K562 (cell line): ENCODE measurements at regions not wholly inside any gene's neighbourhood (a gene's known extent, or its start where the extent isn't known, plus 50 kb on each side); places are given as distances from the start of the nearest gene placed in this dataset.
"Not testable (repeated sequence)": the region's sequence is repeated elsewhere in the genome, so short reads cannot be mapped to it uniquely, and the experiment has no call there.

ENCODE experiments used
- CEBPB ChIP-seq: fragments of 450-650 bp; IDR thresholded peaks from 2 replicates; pipeline ENCODE4 v1.6.1; 2016; ENCODE audit warnings: missing genetic modification characterization, missing compliant biosample characterization
- EZH2 ChIP-seq: IDR thresholded peaks from 2 replicates; pipeline ENCODE4 v1.6.1; 2012; ENCODE audit warnings: low read depth, mild to moderate bottlenecking, inconsistent platforms, low read length, borderline replicate concordance
- GABPA ChIP-seq: fragments of 200-800 bp; sonication (Bioruptor generic); conservative IDR thresholded peaks from 2 replicates; pipeline ENCODE4 v1.6.1; 2016; ENCODE audit warnings: low read depth, missing genetic modification characterization, missing compliant biosample characterization
- GTF2F1 ChIP-seq: IDR thresholded peaks from 2 replicates; pipeline ENCODE4 v1.6.1; 2011; ENCODE audit warnings: low read depth, low read length, improper control_type of control experiment
- IRF2 ChIP-seq: sonication (generic); formaldehyde crosslinking; IDR thresholded peaks from 2 replicates; pipeline ENCODE4 v1.8.1; 2022; ENCODE audit warnings: mild to moderate bottlenecking, missing genetic modification reagents
- PRPF4 ChIP-seq: fragments of 200-400 bp; formaldehyde crosslinking; IDR thresholded peaks from one replicate; pipeline ENCODE4 v1.6.1; 2017; ENCODE audit warnings: low read length, low read depth, mild to moderate bottlenecking; ENCODE audit not compliant: insufficient read depth, poor library complexity, severe bottlenecking
- ZSCAN29 ChIP-seq: fragments of 450-650 bp; IDR thresholded peaks from 2 replicates; pipeline ENCODE4 v1.6.1; 2017
- TF ChIP-seq, protein P1 (sequence below): fragments of 250-450 bp; sonication (Bioruptor Pico); IDR thresholded peaks from 2 replicates; pipeline ENCODE4 v1.8.0; 2021; ENCODE audit warnings: mild to moderate bottlenecking, moderate library complexity
- TF ChIP-seq, protein P2 (sequence below): fragments of 250-450 bp; sonication (Bioruptor Pico); IDR thresholded peaks from 2 replicates; pipeline ENCODE4 v1.5.0; 2021
- TF ChIP-seq, protein P3 (sequence below), 2 experiments: IDR thresholded peaks in 1 of 2; conservative IDR thresholded peaks in 1 of 2; 2 replicates each; pipeline ENCODE4 v1.6.1; 2016; ENCODE audit warnings: low read depth in 2 of 2, mild to moderate bottlenecking in 1 of 2, missing compliant biosample characterization in 1 of 2, missing genetic modification characterization in 1 of 2, moderate library complexity in 1 of 2
- TF ChIP-seq, protein P4 (sequence below), 2 experiments: fragments of 450-650 bp; conservative IDR thresholded peaks; 2 replicates each; pipeline ENCODE4 v1.6.1; 2017; ENCODE audit warnings: mild to moderate bottlenecking in 2 of 2, moderate library complexity in 2 of 2
- TF ChIP-seq, protein P5 (sequence below), 3 experiments: IDR thresholded peaks in 2 of 3; conservative IDR thresholded peaks in 1 of 3; 2 replicates each; pipeline ENCODE4 v1.5.1; 2011 to 2012; ENCODE audit warnings: low read length in 3 of 3, mild to moderate bottlenecking in 3 of 3, control low read depth in 2 of 3, improper control_type of control experiment in 1 of 3, inconsistent platforms in 1 of 3, low read depth in 1 of 3, mixed read lengths in 1 of 3, moderate library complexity in 1 of 3; ENCODE audit not compliant: insufficient read depth in 2 of 3

DNA sequence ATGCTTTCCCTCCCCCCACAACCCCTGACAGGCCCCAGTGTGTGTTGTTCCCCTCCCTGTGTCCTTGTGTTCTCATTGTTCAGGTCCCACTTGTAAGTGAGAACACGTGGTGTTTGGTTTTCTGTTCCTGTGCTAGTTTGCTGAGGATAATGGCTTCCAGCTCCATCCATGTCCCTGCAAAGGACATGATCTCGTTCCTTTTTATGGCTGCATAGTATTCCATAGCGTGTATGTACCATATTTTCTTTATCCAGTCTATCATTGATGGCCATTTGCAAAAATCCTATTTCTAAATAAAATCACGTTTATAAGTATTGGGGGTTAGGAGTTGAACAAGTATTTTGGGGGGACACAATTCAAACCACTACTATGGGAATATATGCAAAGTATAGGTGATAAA, 69.5 kb upstream of the TNP1 start:
- not testable (repeated sequence) for TF ChIP-seq PRPF4; IRF2; CEBPB (tag); EZH2; GABPA; ZSCAN29; GTF2F1
- TF ChIP-seq, protein P1, sequence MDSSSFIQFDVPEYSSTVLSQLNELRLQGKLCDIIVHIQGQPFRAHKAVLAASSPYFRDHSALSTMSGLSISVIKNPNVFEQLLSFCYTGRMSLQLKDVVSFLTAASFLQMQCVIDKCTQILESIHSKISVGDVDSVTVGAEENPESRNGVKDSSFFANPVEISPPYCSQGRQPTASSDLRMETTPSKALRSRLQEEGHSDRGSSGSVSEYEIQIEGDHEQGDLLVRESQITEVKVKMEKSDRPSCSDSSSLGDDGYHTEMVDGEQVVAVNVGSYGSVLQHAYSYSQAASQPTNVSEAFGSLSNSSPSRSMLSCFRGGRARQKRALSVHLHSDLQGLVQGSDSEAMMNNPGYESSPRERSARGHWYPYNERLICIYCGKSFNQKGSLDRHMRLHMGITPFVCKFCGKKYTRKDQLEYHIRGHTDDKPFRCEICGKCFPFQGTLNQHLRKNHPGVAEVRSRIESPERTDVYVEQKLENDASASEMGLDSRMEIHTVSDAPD (CRISPR knock-in tag), result not testable (repeated sequence)
- TF ChIP-seq, protein P2, sequence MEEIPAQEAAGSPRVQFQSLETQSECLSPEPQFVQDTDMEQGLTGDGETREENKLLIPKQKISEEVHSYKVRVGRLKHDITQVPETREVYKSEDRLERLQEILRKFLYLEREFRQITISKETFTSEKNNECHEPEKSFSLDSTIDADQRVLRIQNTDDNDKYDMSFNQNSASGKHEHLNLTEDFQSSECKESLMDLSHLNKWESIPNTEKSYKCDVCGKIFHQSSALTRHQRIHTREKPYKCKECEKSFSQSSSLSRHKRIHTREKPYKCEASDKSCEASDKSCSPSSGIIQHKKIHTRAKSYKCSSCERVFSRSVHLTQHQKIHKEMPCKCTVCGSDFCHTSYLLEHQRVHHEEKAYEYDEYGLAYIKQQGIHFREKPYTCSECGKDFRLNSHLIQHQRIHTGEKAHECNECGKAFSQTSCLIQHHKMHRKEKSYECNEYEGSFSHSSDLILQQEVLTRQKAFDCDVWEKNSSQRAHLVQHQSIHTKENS (CRISPR knock-in tag), result not testable (repeated sequence)
- TF ChIP-seq, protein P3, sequence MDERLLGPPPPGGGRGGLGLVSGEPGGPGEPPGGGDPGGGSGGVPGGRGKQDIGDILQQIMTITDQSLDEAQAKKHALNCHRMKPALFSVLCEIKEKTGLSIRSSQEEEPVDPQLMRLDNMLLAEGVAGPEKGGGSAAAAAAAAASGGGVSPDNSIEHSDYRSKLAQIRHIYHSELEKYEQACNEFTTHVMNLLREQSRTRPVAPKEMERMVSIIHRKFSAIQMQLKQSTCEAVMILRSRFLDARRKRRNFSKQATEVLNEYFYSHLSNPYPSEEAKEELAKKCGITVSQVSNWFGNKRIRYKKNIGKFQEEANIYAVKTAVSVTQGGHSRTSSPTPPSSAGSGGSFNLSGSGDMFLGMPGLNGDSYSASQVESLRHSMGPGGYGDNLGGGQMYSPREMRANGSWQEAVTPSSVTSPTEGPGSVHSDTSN (CRISPR knock-in tag; IDR thresholded peaks at IDR 0.05; ENCODE audit: low read depth), result not testable (repeated sequence)
- TF ChIP-seq, protein P3 (tag; conservative IDR thresholded peaks at IDR 0.05; ENCODE audit: low read depth), result not testable (repeated sequence)
- TF ChIP-seq, protein P4, sequence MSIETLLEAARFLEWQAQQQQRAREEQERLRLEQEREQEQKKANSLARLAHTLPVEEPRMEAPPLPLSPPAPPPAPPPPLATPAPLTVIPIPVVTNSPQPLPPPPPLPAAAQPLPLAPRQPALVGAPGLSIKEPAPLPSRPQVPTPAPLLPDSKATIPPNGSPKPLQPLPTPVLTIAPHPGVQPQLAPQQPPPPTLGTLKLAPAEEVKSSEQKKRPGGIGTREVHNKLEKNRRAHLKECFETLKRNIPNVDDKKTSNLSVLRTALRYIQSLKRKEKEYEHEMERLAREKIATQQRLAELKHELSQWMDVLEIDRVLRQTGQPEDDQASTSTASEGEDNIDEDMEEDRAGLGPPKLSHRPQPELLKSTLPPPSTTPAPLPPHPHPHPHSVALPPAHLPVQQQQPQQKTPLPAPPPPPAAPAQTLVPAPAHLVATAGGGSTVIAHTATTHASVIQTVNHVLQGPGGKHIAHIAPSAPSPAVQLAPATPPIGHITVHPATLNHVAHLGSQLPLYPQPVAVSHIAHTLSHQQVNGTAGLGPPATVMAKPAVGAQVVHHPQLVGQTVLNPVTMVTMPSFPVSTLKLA (conservative IDR thresholded peaks at IDR 0.05), result not testable (repeated sequence)
- TF ChIP-seq, protein P5, sequence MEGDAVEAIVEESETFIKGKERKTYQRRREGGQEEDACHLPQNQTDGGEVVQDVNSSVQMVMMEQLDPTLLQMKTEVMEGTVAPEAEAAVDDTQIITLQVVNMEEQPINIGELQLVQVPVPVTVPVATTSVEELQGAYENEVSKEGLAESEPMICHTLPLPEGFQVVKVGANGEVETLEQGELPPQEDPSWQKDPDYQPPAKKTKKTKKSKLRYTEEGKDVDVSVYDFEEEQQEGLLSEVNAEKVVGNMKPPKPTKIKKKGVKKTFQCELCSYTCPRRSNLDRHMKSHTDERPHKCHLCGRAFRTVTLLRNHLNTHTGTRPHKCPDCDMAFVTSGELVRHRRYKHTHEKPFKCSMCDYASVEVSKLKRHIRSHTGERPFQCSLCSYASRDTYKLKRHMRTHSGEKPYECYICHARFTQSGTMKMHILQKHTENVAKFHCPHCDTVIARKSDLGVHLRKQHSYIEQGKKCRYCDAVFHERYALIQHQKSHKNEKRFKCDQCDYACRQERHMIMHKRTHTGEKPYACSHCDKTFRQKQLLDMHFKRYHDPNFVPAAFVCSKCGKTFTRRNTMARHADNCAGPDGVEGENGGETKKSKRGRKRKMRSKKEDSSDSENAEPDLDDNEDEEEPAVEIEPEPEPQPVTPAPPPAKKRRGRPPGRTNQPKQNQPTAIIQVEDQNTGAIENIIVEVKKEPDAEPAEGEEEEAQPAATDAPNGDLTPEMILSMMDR (IDR thresholded peaks at IDR 0.05 in 2 of 3, conservative IDR thresholded peaks at IDR 0.05 in 1 of 3; ENCODE audit: insufficient read depth in 2 of 3, low read depth in 1 of 3, low read length in 3 of 3), result not testable (repeated sequence)
